Loucy (cell line): ENCODE measurements at regions not wholly inside any gene's neighbourhood (a gene's known extent, or its start where the extent isn't known, plus 50 kb on each side); places are given as distances from the start of the nearest gene placed in this dataset.

Experiments used
- EZH2phosphoT487 ChIP-seq: fragments of 200-600 bp; IDR thresholded peaks from 2 replicates; pipeline ENCODE4 v1.6.1; 2018; ENCODE audit warnings: antibody characterized with exemption, mild to moderate bottlenecking, moderate library complexity, borderline replicate concordance
- TF ChIP-seq, protein P1 (sequence below): fragments of 200-600 bp; sonication (generic); conservative IDR thresholded peaks from 2 replicates; pipeline ENCODE4 v1.5.1; 2014; ENCODE audit warnings: mild to moderate bottlenecking, antibody characterized with exemption, low read length

DNA sequence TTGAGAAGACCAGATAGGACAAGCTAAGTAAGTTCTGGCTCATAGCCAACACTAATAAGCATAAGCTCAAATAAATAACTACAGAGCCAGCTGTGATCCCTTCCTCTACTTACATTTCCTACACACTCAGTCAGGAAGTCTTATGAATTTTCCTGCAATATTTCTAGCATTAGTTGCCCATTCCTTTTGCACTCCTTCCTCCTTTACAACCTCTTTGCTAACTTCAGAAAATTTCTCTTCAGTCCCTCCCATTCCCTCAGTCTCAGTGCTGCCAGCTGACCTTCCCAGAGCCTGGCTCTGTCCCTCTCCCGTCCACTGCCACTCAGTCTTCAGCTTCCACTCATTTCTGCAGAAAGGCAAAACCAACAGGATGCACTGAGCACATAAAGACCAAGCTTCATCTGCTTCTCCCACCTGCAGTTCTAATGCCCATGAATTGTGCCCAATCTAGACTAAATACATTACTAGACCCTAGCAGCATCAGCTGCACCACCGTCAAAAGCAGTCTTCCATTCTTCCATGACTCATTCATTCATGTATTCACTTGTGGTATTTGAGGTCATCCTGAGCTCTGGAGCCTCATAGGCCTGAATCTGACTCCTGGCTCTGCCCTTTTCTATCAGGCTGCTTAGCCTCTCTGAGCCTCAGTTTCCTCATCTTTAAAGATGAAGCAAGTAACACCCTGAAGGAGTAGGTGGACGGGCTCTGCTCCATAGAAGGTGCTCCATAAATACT, 54.6 kb upstream of the SIPA1L2 start:
- TF ChIP-seq EZH2phosphoT487: no peak
- TF ChIP-seq, protein P1, sequence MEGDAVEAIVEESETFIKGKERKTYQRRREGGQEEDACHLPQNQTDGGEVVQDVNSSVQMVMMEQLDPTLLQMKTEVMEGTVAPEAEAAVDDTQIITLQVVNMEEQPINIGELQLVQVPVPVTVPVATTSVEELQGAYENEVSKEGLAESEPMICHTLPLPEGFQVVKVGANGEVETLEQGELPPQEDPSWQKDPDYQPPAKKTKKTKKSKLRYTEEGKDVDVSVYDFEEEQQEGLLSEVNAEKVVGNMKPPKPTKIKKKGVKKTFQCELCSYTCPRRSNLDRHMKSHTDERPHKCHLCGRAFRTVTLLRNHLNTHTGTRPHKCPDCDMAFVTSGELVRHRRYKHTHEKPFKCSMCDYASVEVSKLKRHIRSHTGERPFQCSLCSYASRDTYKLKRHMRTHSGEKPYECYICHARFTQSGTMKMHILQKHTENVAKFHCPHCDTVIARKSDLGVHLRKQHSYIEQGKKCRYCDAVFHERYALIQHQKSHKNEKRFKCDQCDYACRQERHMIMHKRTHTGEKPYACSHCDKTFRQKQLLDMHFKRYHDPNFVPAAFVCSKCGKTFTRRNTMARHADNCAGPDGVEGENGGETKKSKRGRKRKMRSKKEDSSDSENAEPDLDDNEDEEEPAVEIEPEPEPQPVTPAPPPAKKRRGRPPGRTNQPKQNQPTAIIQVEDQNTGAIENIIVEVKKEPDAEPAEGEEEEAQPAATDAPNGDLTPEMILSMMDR: no peak
